H7 (cell line): ENCODE measurements at regions not wholly inside any gene's neighbourhood (a gene's known extent, or its start where the extent isn't known, plus 50 kb on each side); places are given as distances from the start of the nearest gene placed in this dataset.
"Not testable (repeated sequence)": the region's sequence is repeated elsewhere in the genome, so short reads cannot be mapped to it uniquely, and the experiment has no call there.

ENCODE experiments used
- DNase-seq: peaks from one replicate; pipeline ENCODE4 v3.0.0; 2012
- H3K27me3 ChIP-seq: 2 replicates; pipeline ENCODE4 v1.6.0; 2011; ENCODE audit warnings: mild to moderate bottlenecking, low read length; ENCODE audit not compliant: control insufficient read depth, insufficient read depth
- H3K36me3 ChIP-seq: replicated peaks from 2 replicates; pipeline ENCODE4 v1.5.1; 2011; ENCODE audit warnings: low read length; ENCODE audit not compliant: control insufficient read depth, insufficient read depth
- H3K4me3 ChIP-seq: 2 replicates; pipeline ENCODE4 v1.5.1; 2011; ENCODE audit warnings: low read depth, mild to moderate bottlenecking, control low read depth, low read length, moderate library complexity; ENCODE audit not compliant: insufficient read depth

GRCh38 chr12:63394983-63395382 is 244.0 kb upstream of the AVPR1A start:
- DNase-seq = no peak
- no peaks in the 10 kb centered on the region for H3K27me3 ChIP-seq
- no peaks in the 10 kb centered on the region for H3K36me3 ChIP-seq
- no peak overlapping the region for H3K4me3 ChIP-seq

GRCh38 chr12:63394349-63394748 is 243.3 kb upstream of the AVPR1A start:
- H3K4me3 ChIP-seq = no peak overlapping the region
- no peaks in the 10 kb centered on the region for H3K36me3 ChIP-seq
- no peak for DNase-seq
- H3K27me3 ChIP-seq = no peaks in the 10 kb centered on the region

- H3K4me3 ChIP-seq = no peak overlapping the region
- DNase-seq = no peak
- H3K27me3 ChIP-seq = no peaks in the 10 kb centered on the region
- H3K36me3 ChIP-seq = no peaks in the 10 kb centered on the region
Observed at GRCh38 chr12:63389211-63389610, 238.2 kb upstream of the AVPR1A start.

GRCh38 chr12:63387771-63388170 is 236.8 kb upstream of the AVPR1A start:
- H3K4me3 ChIP-seq = no peak overlapping the region
- DNase-seq = no peak
- no peaks in the 10 kb centered on the region for H3K27me3 ChIP-seq
- no peaks in the 10 kb centered on the region for H3K36me3 ChIP-seq

- DNase-seq = no peak
Observed at GRCh38 chr12:63382930-63383329, 231.9 kb upstream of the AVPR1A start.

GRCh38 chr12:63362791-63363190 is 211.8 kb upstream of the AVPR1A start:
- Histone ChIP-seq H3K27me3 (no peaks in the 10 kb centered on the region), H3K4me3 (no peak overlapping the region)

More at GRCh38 chr12:63382930-63383329, 231.9 kb upstream of the AVPR1A start:
- Histone ChIP-seq H3K4me3 (no peak overlapping the region), H3K36me3 (no peaks in the 10 kb centered on the region), H3K27me3 (no peaks in the 10 kb centered on the region)

GRCh38 chr12:63362166-63362565 is 211.2 kb upstream of the AVPR1A start:
- Histone ChIP-seq H3K4me3 (no peak overlapping the region), H3K36me3 (no peaks in the 10 kb centered on the region), H3K27me3 (no peaks in the 10 kb centered on the region)
- no peak for DNase-seq

More at GRCh38 chr12:63362791-63363190, 211.8 kb upstream of the AVPR1A start:
- DNase-seq = no peak
- H3K36me3 ChIP-seq = no peaks in the 10 kb centered on the region

- no peaks in the 10 kb centered on the region for H3K36me3 ChIP-seq
- H3K4me3 ChIP-seq = no peak overlapping the region
- DNase-seq = no peak
- no peaks in the 10 kb centered on the region for H3K27me3 ChIP-seq
Observed at GRCh38 chr12:63354969-63355368, 204.0 kb upstream of the AVPR1A start.

- H3K4me3 ChIP-seq = no peak overlapping the region
- no peaks in the 10 kb centered on the region for H3K27me3 ChIP-seq
- DNase-seq = no peak
- H3K36me3 ChIP-seq = no peaks in the 10 kb centered on the region
Observed at GRCh38 chr12:63353559-63353958, 202.6 kb upstream of the AVPR1A start.

- H3K36me3 ChIP-seq = no peaks in the 10 kb centered on the region
- no peaks in the 10 kb centered on the region for H3K27me3 ChIP-seq
- H3K4me3 ChIP-seq = no peak overlapping the region
- no peak for DNase-seq
Observed at GRCh38 chr12:63351370-63351769, 200.4 kb upstream of the AVPR1A start.

- no peak for DNase-seq
- Histone ChIP-seq H3K4me3 (no peak overlapping the region), H3K36me3 (no peaks in the 10 kb centered on the region), H3K27me3 (no peaks in the 10 kb centered on the region)
Observed at GRCh38 chr12:63348556-63348955, 197.6 kb upstream of the AVPR1A start.

- not testable (repeated sequence) for H3K27me3 ChIP-seq, H3K36me3 ChIP-seq, DNase-seq, H3K4me3 ChIP-seq
Observed at GRCh38 chr12:63337158-63337557, 186.2 kb upstream of the AVPR1A start.

- DNase-seq = no peak
- Histone ChIP-seq H3K27me3 (no peaks in the 10 kb centered on the region), H3K36me3 (no peaks in the 10 kb centered on the region), H3K4me3 (no peak overlapping the region)
Observed at GRCh38 chr12:63326260-63326659, 175.3 kb upstream of the AVPR1A start.

- H3K36me3 ChIP-seq = no peaks in the 10 kb centered on the region
- no peak overlapping the region for H3K4me3 ChIP-seq
- no peak for DNase-seq
- no peaks in the 10 kb centered on the region for H3K27me3 ChIP-seq
Observed at GRCh38 chr12:63325757-63326156, 174.8 kb upstream of the AVPR1A start.

- no peak for DNase-seq
- no peaks in the 10 kb centered on the region for H3K27me3 ChIP-seq
- no peaks in the 10 kb centered on the region for H3K36me3 ChIP-seq
- no peak overlapping the region for H3K4me3 ChIP-seq
Observed at GRCh38 chr12:63323942-63324341, 172.9 kb upstream of the AVPR1A start.

- H3K4me3 ChIP-seq = no peak overlapping the region
Observed at GRCh38 chr12:63321373-63321772, 170.4 kb upstream of the AVPR1A start.

More at GRCh38 chr12:63321373-63321772, 170.4 kb upstream of the AVPR1A start:
- no peak for DNase-seq
- Histone ChIP-seq H3K36me3 (no peaks in the 10 kb centered on the region), H3K27me3 (no peaks in the 10 kb centered on the region)
